Renal pelvis (tissue), 1 donor: ENCODE measurements at regions not wholly inside any gene's neighbourhood (a gene's known extent, or its start where the extent isn't known, plus 50 kb on each side); places are given as distances from the start of the nearest gene placed in this dataset.

ENCODE experiments used
- DNase-seq: peaks from one replicate; pipeline ENCODE4 v3.0.0-alpha.2; 2013

DNA sequence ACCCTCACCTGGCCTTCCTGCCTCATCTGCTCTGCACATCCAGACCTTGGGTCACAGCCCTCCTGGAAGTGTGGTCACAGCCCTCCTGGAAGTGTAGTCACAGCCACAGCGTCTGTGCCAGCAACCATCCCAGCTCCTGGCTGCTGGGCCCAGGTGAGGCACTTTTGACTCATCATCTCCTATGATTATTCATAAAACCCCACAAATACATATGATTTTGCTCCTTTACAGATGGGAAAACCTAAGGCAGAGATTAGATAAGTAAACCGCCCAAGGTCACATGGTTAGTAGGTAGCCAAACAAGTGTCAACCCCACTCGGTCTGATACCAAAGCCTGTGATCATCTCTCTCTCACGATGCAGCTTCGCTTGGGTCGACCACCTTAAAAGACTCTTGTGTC lies 94.3 kb downstream of the PRLHR start:
- DNase-seq, result no peak

DNA sequence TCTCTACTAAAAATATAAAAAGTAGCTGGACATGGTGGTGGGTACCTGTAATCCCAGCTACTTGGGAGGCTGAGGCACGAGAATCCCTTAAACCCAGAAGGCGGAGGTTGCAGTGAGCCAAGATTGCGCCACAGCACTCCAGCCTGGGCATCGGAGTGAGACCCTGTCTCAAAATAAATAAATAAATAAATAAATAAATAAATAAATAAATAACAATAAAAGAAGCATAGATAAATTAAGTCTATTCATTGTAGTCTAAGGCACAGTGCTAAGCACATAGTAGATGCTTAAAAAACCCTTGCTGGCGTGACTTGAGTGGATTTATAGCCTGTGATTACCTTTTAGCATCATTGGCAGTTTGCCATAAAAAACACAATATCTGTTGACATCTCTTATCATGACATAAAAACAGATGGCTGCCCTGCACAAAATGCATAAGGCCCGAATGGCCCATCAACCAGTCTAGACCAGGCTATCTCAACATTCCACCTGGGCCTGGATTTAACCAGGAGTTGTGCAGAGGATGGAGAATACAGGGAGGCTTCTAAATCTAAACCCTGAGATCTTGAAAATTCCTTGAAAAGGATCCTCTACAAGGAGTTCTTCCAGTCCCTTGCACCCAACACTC lies 94.9 kb downstream of the PRLHR start:
- DNase-seq, result no peak

- DNase-seq, result no peak
Observed at GRCh38 chr10:118499186-118499585, 96.3 kb downstream of the PRLHR start.

GRCh38 chr10:118498623-118499022 lies 96.8 kb downstream of the PRLHR start:
- no peak for DNase-seq

DNA sequence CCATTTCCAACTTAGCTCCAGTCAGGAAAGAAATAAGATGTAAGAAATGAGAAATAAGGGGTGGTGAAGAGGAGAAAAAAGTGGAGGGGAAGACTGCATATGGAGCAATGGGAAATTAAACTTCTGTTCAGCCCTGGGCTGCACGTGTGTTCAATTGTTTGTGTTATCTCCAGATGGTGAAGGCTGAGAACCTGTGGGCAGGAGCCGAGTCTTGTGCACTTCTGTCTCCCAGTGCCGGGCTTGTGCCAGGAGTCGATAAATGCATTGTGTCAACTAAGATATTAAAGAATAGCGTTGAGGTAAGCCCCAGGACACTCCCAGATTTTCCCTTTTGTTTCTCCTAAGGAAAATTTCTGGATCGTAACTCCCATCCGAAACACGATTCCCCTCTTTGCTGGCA lies 98.2 kb downstream of the PRLHR start:
- no peak for DNase-seq

- DNase-seq, result no peak
Observed at GRCh38 chr10:118496525-118496924, 98.9 kb downstream of the PRLHR start.

GRCh38 chr10:118495499-118495898 lies 99.9 kb downstream of the PRLHR start:
- DNase-seq, result no peak

- no peak for DNase-seq
Observed at GRCh38 chr10:118491055-118491454, 104.4 kb downstream of the PRLHR start.

DNA sequence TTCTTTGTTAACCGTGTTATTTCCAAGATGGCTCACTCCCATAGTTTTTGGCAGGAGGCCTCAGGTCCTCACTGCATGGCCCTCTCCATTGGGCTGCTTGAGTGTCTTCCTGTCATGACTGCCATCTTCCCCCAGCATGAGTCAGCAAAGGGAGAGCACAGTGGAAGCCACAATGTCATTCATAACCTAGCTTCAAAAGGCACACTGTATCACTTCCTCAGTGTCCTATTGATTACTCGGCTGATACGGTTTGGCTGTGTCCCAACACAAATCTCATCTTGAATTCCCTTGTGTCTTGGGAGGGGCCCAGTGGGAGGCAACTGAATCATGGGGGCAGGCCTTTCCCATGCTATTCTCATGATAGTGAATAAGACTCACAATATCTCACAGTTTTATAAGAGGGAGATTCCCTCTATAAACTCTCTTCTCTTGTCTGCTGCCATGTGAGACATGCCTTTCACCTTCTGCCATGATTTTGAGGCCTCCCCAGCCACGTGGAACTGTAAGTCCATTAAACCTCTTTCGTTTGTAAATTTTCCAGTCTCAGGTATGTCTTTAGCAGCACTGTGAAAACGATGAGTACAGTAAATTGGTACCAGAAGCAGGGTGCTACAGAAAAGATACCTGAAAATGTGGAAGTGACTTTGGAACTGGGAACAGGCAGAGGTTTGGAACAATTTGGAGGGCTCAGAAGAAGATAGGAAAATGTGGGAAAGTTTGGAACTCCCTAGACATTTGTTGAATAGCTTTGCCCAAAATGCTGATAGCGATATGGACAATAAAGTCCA lies 106.5 kb downstream of the PRLHR start:
- no peak for DNase-seq

GRCh38 chr10:118485641-118486040 lies 109.8 kb downstream of the PRLHR start:
- no peak for DNase-seq

- no peak for DNase-seq
Observed at GRCh38 chr10:118484152-118484871, 111.1 kb downstream of the PRLHR start.

DNA sequence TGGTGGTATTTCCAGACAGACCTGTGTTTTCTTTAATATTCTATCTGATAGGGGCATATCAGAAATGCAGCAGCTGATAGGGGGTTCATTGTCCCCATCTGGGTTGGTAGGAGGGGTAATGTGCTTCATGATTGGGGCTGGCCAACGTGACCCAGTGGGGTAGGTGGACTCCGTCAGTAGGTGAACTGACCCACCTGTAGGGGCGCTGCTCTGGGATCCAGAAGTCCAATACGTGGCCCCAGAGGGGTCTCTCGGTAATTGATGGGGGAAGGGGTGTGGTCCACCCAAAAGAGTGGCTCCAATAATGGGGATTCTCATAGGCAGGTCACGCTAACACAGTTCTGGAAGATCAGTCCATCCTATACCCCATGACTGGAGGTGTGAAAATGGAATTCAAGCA lies 112.0 kb downstream of the PRLHR start:
- DNase-seq, result no peak

GRCh38 chr10:118482393-118483331 lies 112.8 kb downstream of the PRLHR start:
- no peak for DNase-seq

DNA sequence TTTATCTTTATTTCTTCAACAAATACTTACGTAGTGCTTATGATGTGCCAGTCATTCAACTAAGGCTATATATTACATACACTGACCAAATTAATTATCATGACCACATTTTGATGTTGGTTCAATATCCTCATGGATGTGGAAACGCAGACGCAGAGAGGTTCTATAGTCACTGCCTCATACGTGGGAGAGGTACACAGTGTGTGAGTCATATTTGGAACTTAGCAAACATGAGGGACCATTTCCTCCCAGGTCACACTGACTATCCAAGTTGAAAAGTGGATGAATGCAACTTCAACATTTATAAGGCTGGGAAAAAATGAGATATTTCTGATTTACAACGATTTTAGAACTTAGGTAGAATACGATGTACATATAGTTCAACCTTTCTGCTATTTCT lies 113.6 kb downstream of the PRLHR start:
- no peak for DNase-seq

GRCh38 chr10:118475214-118475613 lies 120.2 kb downstream of the PRLHR start:
- DNase-seq, result no peak

DNA sequence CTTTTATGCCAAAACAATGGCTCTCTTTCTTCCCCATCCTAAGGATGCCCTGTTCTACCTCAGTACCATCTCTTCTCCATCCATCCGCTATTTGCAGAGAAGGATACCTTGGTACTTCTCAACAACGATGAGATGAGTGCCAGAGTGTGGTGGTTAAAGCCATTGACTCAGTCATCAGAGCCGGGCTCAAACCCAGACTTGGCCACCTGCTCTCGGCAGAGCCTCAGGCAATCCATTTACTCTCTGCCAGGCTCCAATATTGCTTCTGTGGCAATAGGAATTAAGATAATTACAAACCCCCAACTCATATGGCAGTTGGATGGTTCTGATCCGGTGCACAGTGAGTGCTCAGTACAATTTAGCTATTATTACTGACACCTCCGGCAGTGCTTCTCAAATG lies 121.3 kb downstream of the PRLHR start:
- no peak for DNase-seq

DNA sequence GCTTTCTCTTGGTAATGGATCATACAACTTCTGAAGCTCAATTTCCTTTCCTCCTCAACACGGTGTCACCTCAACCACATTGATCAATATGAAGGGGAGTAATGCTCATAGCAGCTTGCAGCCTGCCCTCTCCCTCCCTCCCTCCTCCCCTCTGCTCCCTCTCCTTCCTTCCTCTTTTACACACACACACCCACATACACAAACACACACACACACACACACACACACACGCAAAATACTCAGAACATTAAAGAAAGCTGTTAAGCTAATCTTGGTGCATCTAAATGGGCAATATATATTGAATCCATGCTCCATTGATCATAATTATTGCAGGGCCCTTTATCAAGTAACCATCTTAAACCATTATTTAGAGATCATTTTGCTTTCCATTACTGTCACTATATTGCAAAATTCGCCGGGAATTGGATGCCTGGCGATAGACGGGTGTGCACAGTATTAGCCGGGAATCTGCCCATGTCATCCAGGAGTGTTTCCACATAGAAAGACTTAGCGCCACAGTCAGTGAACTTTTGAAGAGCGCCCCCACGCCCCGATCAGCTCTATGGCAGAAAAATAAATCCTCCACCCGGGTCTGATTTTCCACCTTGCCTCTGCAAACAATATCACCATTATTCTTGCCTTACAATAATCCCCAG lies 122.0 kb downstream of the PRLHR start:
- no peak for DNase-seq

- DNase-seq, result peak; percentile 68
Observed at GRCh38 chr10:118472415-118473304, 122.8 kb downstream of the PRLHR start.

- DNase-seq, result no peak
Observed at GRCh38 chr10:118471863-118472262, 123.6 kb downstream of the PRLHR start.

DNA sequence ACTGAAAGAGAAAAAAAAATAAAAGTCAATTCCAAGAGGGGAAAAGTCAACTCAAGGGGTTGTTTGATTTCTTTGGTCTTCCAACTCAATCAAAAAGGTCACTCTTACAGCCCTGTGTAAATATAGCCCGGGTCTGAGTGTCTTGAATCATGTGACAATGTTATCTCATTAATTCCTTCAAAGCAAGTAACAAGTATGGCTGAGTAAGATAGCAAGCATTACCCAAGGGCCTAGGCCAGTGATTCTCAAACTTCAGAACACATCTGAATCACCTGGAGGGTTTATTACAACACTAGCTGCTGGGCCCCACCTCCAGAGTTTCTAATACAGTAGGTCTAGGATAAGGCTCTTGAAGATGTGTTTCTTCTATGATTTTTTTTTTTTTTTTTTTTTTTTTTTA lies 125.0 kb downstream of the PRLHR start:
- no peak for DNase-seq
